NAMALWA (cell line): ENCODE measurements at regions not wholly inside any gene's neighbourhood (a gene's known extent, or its start where the extent isn't known, plus 50 kb on each side); places are given as distances from the start of the nearest gene placed in this dataset.

Source experiments
- DNase-seq: peaks from one replicate; pipeline ENCODE4 v3.0.0-alpha.2; 2015; ENCODE audit warnings: low spot score

GRCh38 chr6:166842607-166843006, 113.7 kb downstream of the RNASET2 start:
- no peak for DNase-seq

GRCh38 chr6:166841216-166841615, 115.1 kb downstream of the RNASET2 start:
- no peak for DNase-seq

- no peak for DNase-seq
These were observed 116.8 kb downstream of the RNASET2 start for GRCh38 chr6:166839569-166839968.

- DNase-seq = no peak
These were observed 117.4 kb downstream of the RNASET2 start for GRCh38 chr6:166838987-166839386.

GRCh38 chr6:166836785-166837718, 119.3 kb downstream of the RNASET2 start:
- no peak for DNase-seq

GRCh38 chr6:166834049-166834448, 122.3 kb downstream of the RNASET2 start:
- DNase-seq = no peak

GRCh38 chr6:166830891-166831363, 125.4 kb downstream of the RNASET2 start:
- DNase-seq = no peak

- DNase-seq = no peak
These were observed 126.0 kb downstream of the RNASET2 start for GRCh38 chr6:166830185-166830890.

- no peak for DNase-seq
These were observed 130.1 kb downstream of the RNASET2 start for GRCh38 chr6:166826264-166826663.

- DNase-seq = no peak
These were observed 130.7 kb downstream of the RNASET2 start for GRCh38 chr6:166825553-166826145.

- no peak for DNase-seq
These were observed 131.5 kb downstream of the RNASET2 start for GRCh38 chr6:166824880-166825250.

GRCh38 chr6:166824146-166824879, 132.0 kb downstream of the RNASET2 start:
- no peak for DNase-seq

GRCh38 chr6:166822609-166823008, 133.7 kb downstream of the RNASET2 start:
- DNase-seq = no peak

GRCh38 chr6:166820483-166820882, 135.9 kb downstream of the RNASET2 start:
- no peak for DNase-seq

- no peak for DNase-seq
These were observed 136.3 kb downstream of the RNASET2 start for GRCh38 chr6:166820070-166820469.

GRCh38 chr6:166815629-166816028, 140.7 kb downstream of the RNASET2 start:
- no peak for DNase-seq

- no peak for DNase-seq
These were observed 142.0 kb downstream of the RNASET2 start for GRCh38 chr6:166814390-166814789.

- no peak for DNase-seq
These were observed 142.9 kb downstream of the RNASET2 start for GRCh38 chr6:166813461-166813860.

- DNase-seq = no peak
These were observed 145.5 kb downstream of the RNASET2 start for GRCh38 chr6:166810864-166811263.

GRCh38 chr6:166809721-166810120, 146.6 kb downstream of the RNASET2 start:
- DNase-seq = no peak

GRCh38 chr6:166806962-166807757, 149.2 kb downstream of the RNASET2 start:
- DNase-seq = no peak
